Activated CD4-positive, alpha-beta T cell treated with anti-CD3 and anti-CD28 coated beads, Interleukin-2, amount 50 U/mL, for 48 hours (primary cell): ENCODE measurements at regions not wholly inside any gene's neighbourhood (a gene's known extent, or its start where the extent isn't known, plus 50 kb on each side); places are given as distances from the start of the nearest gene placed in this dataset.

Experiments used
- DNase-seq, 2 experiments: peaks; one replicate each; pipeline ENCODE4 v3.0.0-alpha.2; 2020

- no peak for DNase-seq
These were observed 453.3 kb upstream of the SALL3 start for GRCh38 chr18:78526275-78526674.

- DNase-seq = no peak
These were observed 452.5 kb upstream of the SALL3 start for GRCh38 chr18:78526923-78527711.

- no peak for DNase-seq
These were observed 451.6 kb upstream of the SALL3 start for GRCh38 chr18:78527984-78528383.

- DNase-seq = no peak
These were observed 451.0 kb upstream of the SALL3 start for GRCh38 chr18:78528411-78529258.

GRCh38 chr18:78531637-78532036 lies 448.0 kb upstream of the SALL3 start:
- DNase-seq = no peak

GRCh38 chr18:78538669-78539440 lies 440.8 kb upstream of the SALL3 start:
- DNase-seq = no peak

GRCh38 chr18:78540636-78541529 lies 438.7 kb upstream of the SALL3 start:
- DNase-seq = no peak

- DNase-seq = no peak
These were observed 437.4 kb upstream of the SALL3 start for GRCh38 chr18:78542204-78542603.

GRCh38 chr18:78543201-78543725 lies 436.4 kb upstream of the SALL3 start:
- DNase-seq = no peak

- DNase-seq = no peak
These were observed 433.3 kb upstream of the SALL3 start for GRCh38 chr18:78546281-78546680.

- no peak for DNase-seq
These were observed 431.8 kb upstream of the SALL3 start for GRCh38 chr18:78547817-78548216.

GRCh38 chr18:78548261-78549058 lies 431.2 kb upstream of the SALL3 start:
- DNase-seq = no peak

GRCh38 chr18:78549971-78550370 lies 429.6 kb upstream of the SALL3 start:
- no peak for DNase-seq

GRCh38 chr18:78554944-78555608 lies 424.5 kb upstream of the SALL3 start:
- DNase-seq = no peak

- DNase-seq = no peak
These were observed 422.2 kb upstream of the SALL3 start for GRCh38 chr18:78557371-78557770.

- DNase-seq = no peak
These were observed 421.4 kb upstream of the SALL3 start for GRCh38 chr18:78558101-78558810.

- DNase-seq = no peak
These were observed 420.7 kb upstream of the SALL3 start for GRCh38 chr18:78558948-78559347.

- DNase-seq = no peak
These were observed 420.0 kb upstream of the SALL3 start for GRCh38 chr18:78559584-78559983.

GRCh38 chr18:78561757-78562510 lies 417.7 kb upstream of the SALL3 start:
- no peak for DNase-seq
